ENCODE measurements at regions not wholly inside any gene's neighbourhood (a gene's known extent, or its start where the extent isn't known, plus 50 kb on each side); places are given as distances from the start of the nearest gene placed in this dataset.
"Not testable (repeated sequence)": the region's sequence is repeated elsewhere in the genome, so short reads cannot be mapped to it uniquely, and the experiment has no call there.

DNA sequence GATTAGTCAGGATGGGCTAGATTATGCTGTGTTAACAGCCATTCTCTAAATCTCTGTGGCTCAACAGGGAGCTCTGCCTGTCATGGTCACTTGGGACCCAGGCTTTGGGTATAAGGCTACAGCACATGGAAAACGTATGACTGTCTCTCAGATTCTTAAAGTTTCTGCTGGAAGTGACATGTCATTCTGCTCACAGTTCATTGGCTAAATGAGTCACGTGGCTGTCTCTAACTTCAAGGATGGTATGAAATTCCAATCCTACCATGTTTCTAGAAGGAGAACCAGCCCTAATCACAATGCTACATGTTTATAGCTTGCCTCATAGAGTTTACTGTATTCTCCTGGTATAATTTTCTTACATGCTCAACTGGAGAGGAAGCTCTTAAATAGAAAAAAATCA is 65.6 kb upstream of the PRSS12 start:
- TF ChIP-seq CTCF (IDR thresholded peaks at IDR 0.05; ENCODE audit: low read length); EZH2 (IDR thresholded peaks at IDR 0.05; ENCODE audit: borderline replicate concordance, low read length): not testable (repeated sequence)

Data from OCI-LY1 (cell line).